HG03442 (cell line): ENCODE measurements at regions not wholly inside any gene's neighbourhood (a gene's known extent, or its start where the extent isn't known, plus 50 kb on each side); places are given as distances from the start of the nearest gene placed in this dataset.

ENCODE experiments used
- ATAC-seq: cut with Tn5 transposase; IDR thresholded peaks from one replicate; pipeline ENCODE4 v1.9.1; 2021; ENCODE audit warnings: mild to moderate bottlenecking, moderate library complexity; ENCODE audit not compliant: unreplicated experiment

GRCh38 chr14:87186737-87187136, 806.2 kb downstream of the GALC start:
- ATAC-seq, result no peak

GRCh38 chr14:87185961-87186560, 806.9 kb downstream of the GALC start:
- ATAC-seq, result no peak

- no peak for ATAC-seq
These were observed 808.8 kb downstream of the GALC start for GRCh38 chr14:87184180-87184579.

- no peak for ATAC-seq
These were observed 811.7 kb downstream of the GALC start for GRCh38 chr14:87181288-87181687.

- ATAC-seq, result no peak
These were observed 813.0 kb downstream of the GALC start for GRCh38 chr14:87179936-87180335.

GRCh38 chr14:87178277-87178676, 814.7 kb downstream of the GALC start:
- ATAC-seq, result no peak

- ATAC-seq, result no peak
These were observed 817.8 kb downstream of the GALC start for GRCh38 chr14:87175175-87175574.

GRCh38 chr14:87171141-87171540, 821.8 kb downstream of the GALC start:
- no peak for ATAC-seq

- no peak for ATAC-seq
These were observed 822.8 kb downstream of the GALC start for GRCh38 chr14:87170179-87170578.

GRCh38 chr14:87169362-87169761, 823.6 kb downstream of the GALC start:
- no peak for ATAC-seq

GRCh38 chr14:87161502-87161901, 831.5 kb downstream of the GALC start:
- ATAC-seq, result no peak

GRCh38 chr14:87160989-87161388, 832.0 kb downstream of the GALC start:
- no peak for ATAC-seq

- no peak for ATAC-seq
These were observed 834.7 kb downstream of the GALC start for GRCh38 chr14:87158283-87158682.

GRCh38 chr14:87156878-87157277, 836.1 kb downstream of the GALC start:
- ATAC-seq, result no peak

GRCh38 chr14:87155856-87156488, 837.0 kb downstream of the GALC start:
- no peak for ATAC-seq

GRCh38 chr14:87153901-87154300, 839.1 kb downstream of the GALC start:
- ATAC-seq, result no peak

GRCh38 chr14:87153391-87153790, 839.6 kb downstream of the GALC start:
- no peak for ATAC-seq

GRCh38 chr14:87152693-87153092, 840.3 kb downstream of the GALC start:
- ATAC-seq, result no peak

- no peak for ATAC-seq
These were observed 843.2 kb downstream of the GALC start for GRCh38 chr14:87149583-87150354.

- ATAC-seq, result no peak
These were observed 844.3 kb downstream of the GALC start for GRCh38 chr14:87148655-87149054.

- no peak for ATAC-seq
These were observed 850.3 kb downstream of the GALC start for GRCh38 chr14:87142551-87143211.

GRCh38 chr14:87141801-87142200, 851.2 kb downstream of the GALC start:
- no peak for ATAC-seq
